Caki2 (cell line): ENCODE measurements at regions not wholly inside any gene's neighbourhood (a gene's known extent, or its start where the extent isn't known, plus 50 kb on each side); places are given as distances from the start of the nearest gene placed in this dataset.
A peak's percentile ranks its signal among the peaks of the same experiment; 100 is the strongest.

Source experiments
- DNase-seq: peaks from one replicate; pipeline ENCODE4 v3.0.0-alpha.2; 2015; ENCODE audit warnings: low read depth
- in situ Hi-C: cut with HindIII; loops from 2 replicates; pipeline ENCODE4 v1.10.0; 2016; ENCODE audit warnings: low sequenced_read_pairs, low pct_unique_long_range_greater_than_20kb, mixed read lengths

GRCh38 chr2:144679942-144680341 lies 160.0 kb upstream of the ZEB2 start:
- in situ Hi-C loops, result no loop called here
- DNase-seq, result no peak

GRCh38 chr2:144678736-144679135 lies 158.8 kb upstream of the ZEB2 start:
- DNase-seq, result no peak
- in situ Hi-C loops, result no loop called here

GRCh38 chr2:144675731-144676130 lies 155.8 kb upstream of the ZEB2 start:
- in situ Hi-C loops, result no loop called here
- no peak for DNase-seq

- no peak for DNase-seq
- in situ Hi-C loops, result no loop called here
Observed at GRCh38 chr2:144675331-144675730, 155.4 kb upstream of the ZEB2 start.

- in situ Hi-C loops, result no loop called here
- DNase-seq, result no peak
Observed at GRCh38 chr2:144674071-144674470, 154.2 kb upstream of the ZEB2 start.

- in situ Hi-C loops, result no loop called here
Observed at GRCh38 chr2:144673456-144673855, 153.5 kb upstream of the ZEB2 start.

GRCh38 chr2:144671695-144672455 lies 152.0 kb upstream of the ZEB2 start:
- in situ Hi-C loops, result no loop called here

More at GRCh38 chr2:144673456-144673855, 153.5 kb upstream of the ZEB2 start:
- DNase-seq, result no peak

GRCh38 chr2:144670738-144671137 lies 150.8 kb upstream of the ZEB2 start:
- no peak for DNase-seq
- in situ Hi-C loops, result no loop called here

More at GRCh38 chr2:144671695-144672455, 152.0 kb upstream of the ZEB2 start:
- DNase-seq, result no peak

GRCh38 chr2:144670080-144670479 lies 150.2 kb upstream of the ZEB2 start:
- no peak for DNase-seq
- in situ Hi-C loops, result no loop called here

GRCh38 chr2:144669196-144669987 lies 149.5 kb upstream of the ZEB2 start:
- DNase-seq, result no peak
- in situ Hi-C loops, result no loop called here

GRCh38 chr2:144668493-144669110 lies 148.7 kb upstream of the ZEB2 start:
- in situ Hi-C loops, result no loop called here
- DNase-seq, result no peak

- in situ Hi-C loops, result no loop called here
- no peak for DNase-seq
Observed at GRCh38 chr2:144666032-144666431, 146.1 kb upstream of the ZEB2 start.

GRCh38 chr2:144663207-144663606 lies 143.3 kb upstream of the ZEB2 start:
- no peak for DNase-seq
- in situ Hi-C loops, result no loop called here

- DNase-seq, result peak; percentile 40
- in situ Hi-C loops, result no loop called here
Observed at GRCh38 chr2:144660518-144661316, 140.8 kb upstream of the ZEB2 start.

- in situ Hi-C loops, result no loop called here
- peak; percentile 84 for DNase-seq
Observed at GRCh38 chr2:144659731-144660275, 139.9 kb upstream of the ZEB2 start.

GRCh38 chr2:144654523-144654922 lies 134.6 kb upstream of the ZEB2 start:
- DNase-seq, result no peak
- in situ Hi-C loops, result no loop called here

- DNase-seq, result no peak
- in situ Hi-C loops, result no loop called here
Observed at GRCh38 chr2:144650907-144651306, 131.0 kb upstream of the ZEB2 start.

- in situ Hi-C loops, result no loop called here
Observed at GRCh38 chr2:144648837-144649465, 129.0 kb upstream of the ZEB2 start.

More at GRCh38 chr2:144648837-144649465, 129.0 kb upstream of the ZEB2 start:
- no peak for DNase-seq
